ENCODE measurements at regions not wholly inside any gene's neighbourhood (a gene's known extent, or its start where the extent isn't known, plus 50 kb on each side); places are given as distances from the start of the nearest gene placed in this dataset.

GRCh38 chr6:30396833-30397479 is 52.0 kb downstream of the RPP21 start:
- peak; percentile 79 to 82 for DNase-seq (ENCODE audit: low read depth in 1 of 2, low spot score in 1 of 2)

GRCh38 chr6:30397697-30398096 is 52.7 kb downstream of the RPP21 start:
- DNase-seq (ENCODE audit: low read depth in 1 of 2, low spot score in 1 of 2), result no peak

DNA sequence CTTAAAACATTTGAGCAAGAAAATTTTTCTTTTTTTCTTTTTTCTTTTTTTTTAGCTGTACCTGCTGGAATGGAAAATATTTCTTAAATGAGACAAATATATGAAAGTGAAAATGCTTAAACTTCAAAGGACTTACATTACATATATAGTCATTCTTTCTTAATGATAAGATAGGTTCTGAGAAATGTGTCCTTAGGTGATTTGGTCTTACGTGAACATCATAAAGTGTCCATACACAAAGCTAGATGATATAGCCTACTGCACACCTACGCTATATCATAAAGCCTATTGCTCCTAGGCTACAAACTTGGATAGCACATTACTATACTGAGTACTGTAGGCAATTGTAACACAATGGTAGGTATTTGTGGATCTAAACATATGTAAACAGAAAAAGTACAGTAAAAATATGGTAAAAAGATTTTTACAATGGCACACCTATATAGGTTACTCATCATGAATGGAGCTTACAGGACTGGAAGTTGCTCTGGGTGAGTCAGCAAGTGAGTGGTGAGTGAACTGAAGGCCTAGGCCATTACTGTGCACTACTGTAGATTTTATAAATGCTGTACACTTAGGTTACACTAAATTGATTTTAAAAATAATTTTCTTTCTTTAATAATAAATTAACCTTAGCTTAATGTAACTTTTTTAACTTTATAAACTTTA is 54.6 kb downstream of the RPP21 start:
- DNase-seq (ENCODE audit: low read depth in 1 of 2, low spot score in 1 of 2), result no peak

- no peak for DNase-seq (ENCODE audit: low read depth in 1 of 2, low spot score in 1 of 2)
These were observed 61.0 kb downstream of the RPP21 start for GRCh38 chr6:30405934-30406333.

GRCh38 chr6:30409184-30409583 is 64.2 kb downstream of the RPP21 start:
- DNase-seq (ENCODE audit: low read depth in 1 of 2, low spot score in 1 of 2), result no peak

GRCh38 chr6:30411515-30412207 is 66.7 kb downstream of the RPP21 start:
- DNase-seq (ENCODE audit: low read depth in 1 of 2, low spot score in 1 of 2), result peak; percentile 26 to 50

DNA sequence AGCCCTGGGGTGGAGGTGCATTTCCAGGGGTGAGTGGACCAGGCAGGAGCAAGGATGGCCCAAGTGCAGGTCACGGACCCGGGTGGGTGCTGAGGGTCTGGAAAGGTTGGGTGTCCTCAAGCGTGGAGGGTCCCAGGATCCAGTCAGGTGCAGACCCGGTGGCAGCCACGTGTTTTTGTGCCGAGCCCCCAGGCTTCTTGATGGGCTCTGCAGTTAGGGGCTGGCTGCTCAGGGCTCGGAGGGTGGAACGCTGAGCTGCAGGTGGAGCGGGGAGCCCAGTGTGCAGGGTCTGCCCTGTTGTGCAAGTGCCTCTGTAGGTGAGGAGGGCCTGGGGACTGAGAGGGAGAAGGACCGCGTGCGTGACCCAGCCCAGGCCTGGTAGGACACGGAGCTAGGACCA is 70.9 kb upstream of the HLA-E start:
- no peak for DNase-seq (ENCODE audit: low read depth in 1 of 2, low spot score in 1 of 2)

- DNase-seq (ENCODE audit: low read depth in 1 of 2, low spot score in 1 of 2), result no peak
These were observed 64.8 kb upstream of the HLA-E start for GRCh38 chr6:30424549-30424948.
